HUES48 (cell line): ENCODE measurements at regions not wholly inside any gene's neighbourhood (a gene's known extent, or its start where the extent isn't known, plus 50 kb on each side); places are given as distances from the start of the nearest gene placed in this dataset.

Experiments used
- H3K27ac ChIP-seq: one replicate; pipeline ENCODE4 v1.7.0; 2013; ENCODE audit warnings: low read depth, low read length, inconsistent platforms
- H3K27me3 ChIP-seq: 2 replicates; pipeline ENCODE4 v1.6.1; 2013; ENCODE audit warnings: mild to moderate bottlenecking, low read length; ENCODE audit not compliant: control insufficient read depth, insufficient read depth
- H3K36me3 ChIP-seq: 2 replicates; pipeline ENCODE4 v1.6.1; 2013; ENCODE audit warnings: low read length; ENCODE audit not compliant: control insufficient read depth, insufficient read depth
- H3K4me1 ChIP-seq: 2 replicates; pipeline ENCODE4 v1.6.1; 2013; ENCODE audit warnings: mild to moderate bottlenecking, low read length; ENCODE audit not compliant: control insufficient read depth, insufficient read depth
- H3K4me3 ChIP-seq: 2 replicates; pipeline ENCODE4 v1.5.1; 2013; ENCODE audit warnings: mild to moderate bottlenecking, low read depth, low read length
- H3K9ac ChIP-seq: 2 replicates; pipeline ENCODE4 v1.6.1; 2013; ENCODE audit warnings: mild to moderate bottlenecking, low read depth, low read length, moderate library complexity
- H3K9me3 ChIP-seq: 2 replicates; pipeline ENCODE4 v1.6.1; 2013; ENCODE audit warnings: low read length; ENCODE audit not compliant: control insufficient read depth, insufficient read depth

DNA sequence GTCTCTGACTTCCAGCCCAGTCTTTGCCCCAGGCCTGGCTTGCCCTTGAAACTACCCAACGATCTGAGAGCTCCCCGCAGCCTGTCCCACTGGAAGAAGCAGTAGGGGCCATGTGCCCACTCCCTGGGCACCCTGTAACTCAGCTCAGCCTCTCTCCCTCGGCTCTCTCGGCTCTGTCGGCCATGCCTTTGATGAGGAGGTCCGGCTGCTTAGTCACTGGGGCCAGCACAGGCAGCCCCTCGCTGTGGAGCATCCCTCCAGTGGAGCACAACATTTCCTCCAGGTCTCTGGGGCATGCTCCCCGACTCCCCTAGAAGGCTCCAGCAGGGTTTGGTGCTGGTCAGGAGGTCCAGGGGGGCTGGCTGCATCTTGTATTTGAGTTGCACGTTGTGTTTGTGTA lies 83.3 kb upstream of the DISP3 start:
- Histone ChIP-seq H3K36me3 (no peaks in the 10 kb centered on the region), H3K9me3 (no peaks in the 10 kb centered on the region), H3K4me3 (no peak overlapping the region), H3K4me1 (peaks cover under 1% of the 10 kb centered on the region), H3K9ac (no peak overlapping the region), H3K27me3 (no peaks in the 10 kb centered on the region), H3K27ac (no peak overlapping the region)

DNA sequence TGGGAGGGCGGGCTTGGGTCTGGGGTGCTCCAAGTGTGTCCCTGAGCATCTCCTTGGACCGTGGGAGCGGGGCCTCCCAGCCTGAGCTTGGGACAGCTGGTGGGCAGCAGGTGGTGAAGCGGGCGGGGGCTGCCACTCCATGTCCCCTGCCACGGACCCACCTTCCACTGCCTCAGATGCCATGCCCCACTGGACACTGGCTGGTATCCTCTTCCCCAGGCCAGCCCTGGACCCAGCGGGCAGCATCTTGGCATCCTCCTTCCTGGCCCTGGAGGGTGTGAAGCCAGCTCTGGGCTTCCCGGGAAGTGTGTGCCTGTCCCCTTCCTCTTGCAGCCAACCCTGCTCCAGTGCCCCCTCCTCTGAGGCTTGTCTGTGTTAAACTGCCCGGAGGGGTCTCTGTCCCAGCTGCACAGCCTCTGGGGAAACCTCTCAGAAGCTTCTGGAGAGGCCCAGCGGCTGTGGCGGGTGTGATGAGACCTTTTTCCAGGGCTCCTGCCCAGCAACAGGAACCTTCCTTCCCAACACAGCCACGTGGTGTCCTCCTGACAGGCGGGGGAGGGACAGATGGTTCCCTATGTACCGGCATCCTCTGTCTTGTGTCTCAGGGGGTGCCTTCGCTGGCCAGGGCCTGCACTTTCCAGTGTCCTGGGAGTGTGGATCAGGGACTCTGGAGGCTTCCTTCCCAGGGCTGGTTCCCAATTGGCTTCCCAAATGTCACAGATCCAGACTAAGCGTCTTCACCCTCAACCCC lies 81.6 kb upstream of the DISP3 start:
- Histone ChIP-seq H3K4me1 (no peaks in the 10 kb centered on the region; the same call in 1 of the 2 replicates), H3K4me3 (no peak overlapping the region), H3K27ac (no peak overlapping the region), H3K27me3 (no peaks in the 10 kb centered on the region), H3K9ac (no peak overlapping the region), H3K9me3 (no peaks in the 10 kb centered on the region), H3K36me3 (no peaks in the 10 kb centered on the region)

DNA sequence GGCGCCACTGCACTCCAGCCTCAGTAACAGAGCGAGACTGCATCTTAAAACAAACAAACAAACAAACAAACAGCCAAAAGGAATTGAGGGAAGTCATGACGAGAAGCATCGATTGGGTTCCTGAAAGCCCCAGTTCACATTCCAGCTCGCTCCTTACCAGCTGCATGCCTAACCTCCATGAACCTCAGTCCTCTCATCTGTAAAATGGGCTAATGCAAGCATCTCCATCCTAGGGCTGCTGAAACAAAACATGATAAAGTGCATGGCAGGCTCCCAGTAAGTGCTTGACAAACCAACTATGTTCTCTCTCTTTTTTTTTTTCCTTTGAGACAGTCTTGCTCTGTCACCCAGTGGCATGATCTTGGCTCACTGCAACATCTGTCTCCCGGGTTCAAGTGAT lies 79.7 kb upstream of the DISP3 start:
- no peaks in the 10 kb centered on the region for H3K36me3 ChIP-seq
- H3K27me3 ChIP-seq: no peaks in the 10 kb centered on the region
- H3K27ac ChIP-seq: no peak overlapping the region
- no peaks in the 10 kb centered on the region for H3K9me3 ChIP-seq
- H3K4me3 ChIP-seq: no peak overlapping the region
- H3K9ac ChIP-seq: no peak overlapping the region
- no peaks in the 10 kb centered on the region; the same call in 1 of the 2 replicates for H3K4me1 ChIP-seq

DNA sequence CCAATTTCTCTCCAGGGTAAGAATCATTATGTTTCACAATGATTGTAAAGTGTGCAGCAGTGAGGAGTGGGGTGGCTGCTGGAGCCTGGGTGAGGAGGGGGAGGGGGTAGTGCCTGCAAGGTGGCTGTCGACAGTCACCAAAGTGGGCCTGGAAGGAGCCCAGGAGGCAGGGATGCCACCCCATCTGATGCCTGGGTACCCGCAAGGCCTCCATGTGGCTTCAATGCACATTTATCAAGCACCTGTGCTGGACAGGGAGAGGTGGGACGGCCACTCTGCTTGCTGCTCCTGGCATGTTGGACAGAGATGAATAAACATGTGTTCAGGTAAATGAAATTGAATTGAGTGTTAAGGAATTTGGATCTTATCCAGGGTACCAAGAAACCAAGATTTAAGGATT lies 78.8 kb upstream of the DISP3 start:
- Histone ChIP-seq H3K4me3 (no peak overlapping the region), H3K9ac (no peak overlapping the region), H3K9me3 (no peaks in the 10 kb centered on the region), H3K36me3 (no peaks in the 10 kb centered on the region), H3K27ac (no peak overlapping the region), H3K27me3 (no peaks in the 10 kb centered on the region), H3K4me1 (no peaks in the 10 kb centered on the region; the same call in 1 of the 2 replicates)

DNA sequence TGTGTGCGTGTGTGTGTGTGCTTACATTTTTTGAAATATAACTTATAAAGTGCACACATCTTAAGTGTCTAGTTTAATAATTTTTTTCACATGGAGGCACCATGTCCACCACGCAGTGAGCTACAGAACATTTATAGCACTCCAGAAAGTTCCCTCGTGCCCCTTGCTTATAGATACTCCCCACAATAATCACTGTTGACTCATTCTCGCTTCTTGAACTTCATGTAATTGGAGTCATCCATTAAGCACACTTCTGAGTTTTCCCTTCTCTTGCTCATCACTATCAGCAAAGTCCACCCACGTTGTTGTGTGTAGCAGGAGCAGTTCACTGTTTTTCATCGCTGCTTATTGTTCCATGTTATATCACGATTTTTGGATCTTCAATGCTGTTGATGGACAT lies 78.4 kb upstream of the DISP3 start:
- H3K9ac ChIP-seq: no peak overlapping the region
- no peaks in the 10 kb centered on the region for H3K9me3 ChIP-seq
- no peaks in the 10 kb centered on the region; the same call in 1 of the 2 replicates for H3K4me1 ChIP-seq
- H3K4me3 ChIP-seq: no peak overlapping the region
- H3K27me3 ChIP-seq: no peaks in the 10 kb centered on the region
- no peaks in the 10 kb centered on the region for H3K36me3 ChIP-seq
- no peak overlapping the region for H3K27ac ChIP-seq

DNA sequence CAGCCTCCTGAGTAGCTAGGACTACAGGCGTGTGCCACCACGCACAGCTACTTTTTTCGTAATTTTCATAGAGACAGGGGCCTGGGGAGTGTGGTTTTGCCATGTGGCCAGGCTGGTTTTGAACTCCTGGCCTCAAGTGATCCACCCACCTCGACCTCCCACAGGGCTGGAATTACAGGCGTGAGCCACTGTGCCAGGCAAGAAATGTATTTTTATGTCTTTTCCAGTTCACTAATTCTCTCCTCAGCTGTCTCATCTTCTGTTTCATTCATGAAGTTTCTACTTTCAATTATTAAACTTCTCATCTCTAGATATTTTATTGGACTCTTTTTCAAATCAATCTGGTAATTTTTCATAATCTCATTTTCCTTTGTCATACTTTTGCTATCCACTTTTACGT lies 72.1 kb upstream of the DISP3 start:
- Histone ChIP-seq H3K36me3 (no peaks in the 10 kb centered on the region), H3K9me3 (peaks cover 4% of the 10 kb centered on the region; the same call in 1 of the 2 replicates), H3K27me3 (no peaks in the 10 kb centered on the region), H3K9ac (no peak overlapping the region), H3K4me3 (no peak overlapping the region), H3K27ac (no peak overlapping the region), H3K4me1 (no peaks in the 10 kb centered on the region)

DNA sequence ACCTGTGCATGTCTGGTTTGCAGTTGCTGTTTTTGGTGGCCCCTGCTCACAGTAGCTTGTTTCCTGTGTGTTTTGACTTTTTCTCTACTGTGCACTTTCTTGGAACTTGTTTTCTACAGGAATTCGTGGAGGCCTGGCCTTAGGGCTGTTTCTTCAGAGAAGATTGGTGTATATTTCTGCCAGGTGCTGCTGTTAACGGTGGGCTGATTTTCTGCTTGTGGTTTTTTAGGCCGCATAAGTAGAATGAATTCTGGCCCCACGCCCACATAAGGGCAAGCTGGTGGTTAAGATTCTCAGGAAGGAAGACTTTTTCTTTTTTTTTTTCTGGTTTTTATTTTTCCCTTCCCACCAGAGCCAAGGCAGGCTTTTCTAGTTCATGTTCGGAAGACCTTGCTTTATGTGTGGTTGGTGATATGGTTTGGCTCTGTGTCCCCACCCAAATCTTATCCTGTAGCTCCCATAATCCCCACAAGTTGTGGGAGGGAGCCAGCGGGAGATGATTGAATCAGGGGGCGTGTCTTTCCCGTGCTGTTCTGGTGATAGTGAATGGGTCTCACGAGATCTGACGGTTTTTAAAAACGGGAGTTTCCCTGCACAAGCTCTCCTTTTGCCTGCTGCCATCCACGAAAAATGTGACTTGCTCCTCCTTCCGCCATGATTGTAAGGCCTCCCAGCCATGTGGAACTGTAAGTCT lies 71.5 kb upstream of the DISP3 start:
- H3K4me1 ChIP-seq: no peaks in the 10 kb centered on the region
- H3K9me3 ChIP-seq: peaks cover 4% of the 10 kb centered on the region; the same call in 1 of the 2 replicates
- H3K36me3 ChIP-seq: no peaks in the 10 kb centered on the region
- H3K4me3 ChIP-seq: no peak overlapping the region
- no peak overlapping the region for H3K27ac ChIP-seq
- H3K9ac ChIP-seq: no peak overlapping the region
- H3K27me3 ChIP-seq: no peaks in the 10 kb centered on the region

DNA sequence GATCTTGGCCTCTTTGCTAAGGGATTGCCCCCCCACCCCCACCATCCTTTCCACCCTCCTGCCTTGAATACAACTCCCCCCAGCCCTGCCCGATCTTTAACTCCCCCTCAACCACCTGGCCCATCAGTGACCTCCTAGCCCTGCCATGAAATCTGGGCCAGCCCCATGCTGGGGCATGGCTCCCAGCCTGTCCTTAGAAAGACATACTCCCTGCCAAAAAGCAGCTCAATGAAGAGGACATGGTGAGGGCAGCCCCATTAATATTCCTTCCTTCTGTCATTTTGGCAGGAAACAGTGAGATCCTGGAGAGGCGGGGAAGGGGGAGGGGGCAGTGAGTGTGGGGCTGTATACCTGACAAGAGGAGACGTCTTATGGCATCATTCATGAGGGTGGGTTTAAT lies 66.8 kb upstream of the DISP3 start:
- H3K9ac ChIP-seq: no peak overlapping the region
- H3K4me3 ChIP-seq: no peak overlapping the region
- H3K27me3 ChIP-seq: no peaks in the 10 kb centered on the region
- peaks cover 3% of the 10 kb centered on the region; the same call in 1 of the 2 replicates for H3K9me3 ChIP-seq
- H3K4me1 ChIP-seq: peaks cover 14% of the 10 kb centered on the region
- H3K36me3 ChIP-seq: no peaks in the 10 kb centered on the region
- no peak overlapping the region for H3K27ac ChIP-seq

DNA sequence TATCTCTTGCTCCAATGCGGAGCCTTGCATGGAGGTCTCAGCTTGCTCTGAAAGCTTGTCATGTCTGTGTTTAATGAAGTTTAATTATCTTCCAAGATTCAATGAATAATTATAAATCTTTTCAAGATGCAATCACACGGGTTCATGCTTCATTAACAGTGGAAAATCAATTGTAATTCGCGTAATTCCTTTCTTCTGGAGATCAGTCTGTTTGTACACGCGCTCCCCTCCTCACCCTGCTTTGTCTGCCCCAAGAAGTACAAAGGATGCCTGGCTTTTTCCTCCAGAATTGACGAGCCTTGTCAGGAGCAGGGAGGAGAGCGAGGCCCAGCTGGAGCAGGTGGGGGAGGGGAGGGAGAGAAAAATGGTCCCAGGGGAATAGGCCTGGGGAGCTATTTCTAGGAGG lies 65.0 kb upstream of the DISP3 start:
- Histone ChIP-seq H3K4me1 (peaks cover 16% of the 10 kb centered on the region), H3K27me3 (no peaks in the 10 kb centered on the region), H3K9me3 (no peaks in the 10 kb centered on the region), H3K36me3 (no peaks in the 10 kb centered on the region), H3K9ac (no peak overlapping the region), H3K27ac (peak overlapping the region; percentile 48), H3K4me3 (no peak overlapping the region)

DNA sequence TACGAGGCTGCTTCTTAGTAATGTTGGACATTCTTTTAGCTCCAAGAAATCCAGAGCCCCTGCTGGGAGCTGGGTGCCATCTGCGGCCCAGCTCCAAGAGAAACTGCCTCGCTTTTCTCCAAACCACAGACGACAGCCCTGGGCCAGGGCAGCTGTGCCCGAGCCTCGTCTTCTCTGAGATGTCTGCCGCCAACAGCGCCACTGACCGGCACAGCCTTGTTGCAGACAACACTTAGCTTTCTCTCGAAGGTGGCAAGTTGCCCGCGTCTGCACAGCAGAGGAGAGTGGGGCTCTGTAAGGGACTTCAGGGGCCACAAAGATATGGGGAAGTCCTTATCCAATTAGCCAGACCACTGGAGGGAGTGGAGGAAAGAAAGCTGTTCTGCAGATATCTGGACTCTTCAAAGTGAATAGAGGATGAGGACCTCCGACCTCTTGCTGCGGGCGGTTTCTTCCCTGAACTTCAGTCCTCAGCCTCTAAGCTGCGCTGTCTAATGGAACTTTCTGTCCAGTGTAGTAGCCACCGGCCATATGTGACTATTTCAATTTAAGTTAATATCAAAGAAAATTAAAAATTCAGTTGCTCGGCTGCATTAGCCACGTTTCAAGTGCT lies 63.9 kb upstream of the DISP3 start:
- peaks cover 16% of the 10 kb centered on the region for H3K4me1 ChIP-seq
- H3K9ac ChIP-seq: no peak overlapping the region
- H3K4me3 ChIP-seq: no peak overlapping the region
- H3K36me3 ChIP-seq: no peaks in the 10 kb centered on the region
- no peaks in the 10 kb centered on the region for H3K27me3 ChIP-seq
- no peak overlapping the region for H3K27ac ChIP-seq
- H3K9me3 ChIP-seq: no peaks in the 10 kb centered on the region

DNA sequence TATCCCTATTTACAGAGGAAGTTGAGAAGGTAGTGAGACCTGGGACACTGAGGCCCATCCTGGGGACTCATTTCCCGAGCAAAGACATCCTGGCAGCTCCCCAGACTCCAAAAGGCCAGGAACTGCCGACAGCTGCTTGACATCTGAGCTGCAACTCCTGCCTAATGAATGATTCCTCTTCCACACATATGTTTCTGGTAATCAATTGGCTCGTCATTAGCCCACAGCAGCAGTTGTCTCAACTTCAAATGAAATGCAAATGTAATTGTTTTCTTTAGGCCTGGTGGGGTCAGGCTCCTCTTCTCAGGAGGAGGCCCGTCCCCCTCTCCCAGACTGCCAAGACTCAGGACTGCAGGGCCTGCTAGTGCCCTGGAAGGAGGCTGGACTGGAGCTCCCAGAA lies 61.8 kb upstream of the DISP3 start:
- H3K4me3 ChIP-seq: no peak overlapping the region
- H3K36me3 ChIP-seq: no peaks in the 10 kb centered on the region
- H3K27ac ChIP-seq: peak overlapping the region; percentile 29
- H3K9ac ChIP-seq: no peak overlapping the region
- no peaks in the 10 kb centered on the region for H3K9me3 ChIP-seq
- H3K4me1 ChIP-seq: peaks cover 16% of the 10 kb centered on the region
- H3K27me3 ChIP-seq: no peaks in the 10 kb centered on the region
